Cardiac fibroblast (primary cell): ENCODE measurements at regions not wholly inside any gene's neighbourhood (a gene's known extent, or its start where the extent isn't known, plus 50 kb on each side); places are given as distances from the start of the nearest gene placed in this dataset.

Experiments used
- DNase-seq, 2 donors: peaks; one replicate each; pipeline versions ENCODE4 v3.0.0 to v3.0.0-alpha.2; 2010; ENCODE audit warnings: low read depth in 2 of 2
- H3K4me3 ChIP-seq, 2 donors: replicated peaks in 1 of 2; 1 replicate in 1 of 2; 2 replicates in 1 of 2; pipeline ENCODE4 v1.5.1; 2011; ENCODE audit warnings: low read depth in 2 of 2, low read length in 2 of 2, mild to moderate bottlenecking in 2 of 2, moderate library complexity in 1 of 2
- CTCF ChIP-seq: IDR thresholded peaks from one replicate; pipeline ENCODE4 v1.5.1; 2011; ENCODE audit warnings: low read depth, mild to moderate bottlenecking, low read length, inconsistent platforms

DNA sequence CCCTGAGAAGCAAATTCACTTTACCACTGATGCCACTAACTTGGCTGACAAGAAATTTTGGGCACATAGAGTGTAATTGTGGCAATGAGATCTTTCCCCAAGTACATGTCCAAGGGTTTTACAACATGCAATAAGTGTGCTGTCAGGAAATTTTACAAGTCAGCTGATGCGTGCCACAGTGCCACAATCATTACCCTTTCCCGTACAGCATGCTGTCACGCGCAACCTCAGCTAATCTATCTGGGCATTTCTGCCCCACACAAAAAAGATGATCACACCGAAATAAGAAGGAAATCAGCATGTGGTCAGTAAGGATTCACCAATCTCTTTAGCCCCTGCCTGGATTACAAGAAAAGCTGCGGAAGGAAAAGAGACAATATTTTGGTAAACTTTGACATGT, 163.6 kb upstream of the PREP start:
- no peak for DNase-seq
- no peak for TF ChIP-seq CTCF
- no peak overlapping the region for H3K4me3 ChIP-seq

- H3K4me3 ChIP-seq = no peak overlapping the region
- no peak for DNase-seq
- TF ChIP-seq CTCF = no peak
These were observed 161.4 kb upstream of the PREP start for GRCh38 chr6:105564121-105564902.

GRCh38 chr6:105562027-105562426, 159.1 kb upstream of the PREP start:
- DNase-seq = no peak
- no peak overlapping the region for H3K4me3 ChIP-seq
- no peak for TF ChIP-seq CTCF

GRCh38 chr6:105561486-105561885, 158.6 kb upstream of the PREP start:
- TF ChIP-seq CTCF = no peak
- H3K4me3 ChIP-seq = no peak overlapping the region
- no peak for DNase-seq

GRCh38 chr6:105560611-105561066, 157.8 kb upstream of the PREP start:
- H3K4me3 ChIP-seq = no peak overlapping the region
- TF ChIP-seq CTCF = no peak
- peak in 1 of 2 donors; percentile 58 for DNase-seq

GRCh38 chr6:105557291-105557690, 154.4 kb upstream of the PREP start:
- no peak for TF ChIP-seq CTCF
- no peak for DNase-seq
- H3K4me3 ChIP-seq = no peak overlapping the region

- TF ChIP-seq CTCF = no peak
- no peak overlapping the region for H3K4me3 ChIP-seq
- DNase-seq = no peak
These were observed 150.3 kb upstream of the PREP start for GRCh38 chr6:105553171-105553570.
